ENCODE measurements at regions not wholly inside any gene's neighbourhood (a gene's known extent, or its start where the extent isn't known, plus 50 kb on each side); places are given as distances from the start of the nearest gene placed in this dataset.

DNA sequence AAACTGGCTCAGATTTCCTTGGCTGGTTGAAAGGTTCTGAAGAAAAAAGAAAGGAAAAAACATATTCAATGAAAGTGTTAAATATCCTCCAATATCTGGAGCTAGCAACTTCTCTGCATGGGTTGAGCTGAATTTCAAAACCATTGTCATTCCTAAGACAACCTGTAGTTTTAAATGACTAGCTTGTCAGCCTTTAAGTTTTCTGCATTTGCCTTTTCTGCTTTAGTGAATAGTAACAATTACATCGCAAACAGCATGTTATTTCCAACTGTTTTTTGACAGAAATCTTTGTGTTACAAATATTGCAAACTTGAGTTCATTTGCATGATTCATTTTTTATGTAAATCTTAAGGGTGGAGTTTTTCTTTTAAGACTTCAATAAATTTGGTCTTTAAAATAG, 852.3 kb upstream of the CELF2 start:
- TF ChIP-seq EP300 (IDR thresholded peaks at IDR 0.05) (no peak), POLR2A (IDR thresholded peaks at IDR 0.05) (no peak)
- TF ChIP-seq, protein P1, sequence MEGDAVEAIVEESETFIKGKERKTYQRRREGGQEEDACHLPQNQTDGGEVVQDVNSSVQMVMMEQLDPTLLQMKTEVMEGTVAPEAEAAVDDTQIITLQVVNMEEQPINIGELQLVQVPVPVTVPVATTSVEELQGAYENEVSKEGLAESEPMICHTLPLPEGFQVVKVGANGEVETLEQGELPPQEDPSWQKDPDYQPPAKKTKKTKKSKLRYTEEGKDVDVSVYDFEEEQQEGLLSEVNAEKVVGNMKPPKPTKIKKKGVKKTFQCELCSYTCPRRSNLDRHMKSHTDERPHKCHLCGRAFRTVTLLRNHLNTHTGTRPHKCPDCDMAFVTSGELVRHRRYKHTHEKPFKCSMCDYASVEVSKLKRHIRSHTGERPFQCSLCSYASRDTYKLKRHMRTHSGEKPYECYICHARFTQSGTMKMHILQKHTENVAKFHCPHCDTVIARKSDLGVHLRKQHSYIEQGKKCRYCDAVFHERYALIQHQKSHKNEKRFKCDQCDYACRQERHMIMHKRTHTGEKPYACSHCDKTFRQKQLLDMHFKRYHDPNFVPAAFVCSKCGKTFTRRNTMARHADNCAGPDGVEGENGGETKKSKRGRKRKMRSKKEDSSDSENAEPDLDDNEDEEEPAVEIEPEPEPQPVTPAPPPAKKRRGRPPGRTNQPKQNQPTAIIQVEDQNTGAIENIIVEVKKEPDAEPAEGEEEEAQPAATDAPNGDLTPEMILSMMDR (IDR thresholded peaks at IDR 0.05) = no peak
- intact Hi-C loops (cut with DNase I) = no loop called here
- 62 to 82% (median 77%) methylated on average over 1 of the region's 1 CpG for whole genome bisulfite sequencing, 3 donors
- no peaks in the 10 kb centered on the region for H3K4me1 ChIP-seq (ENCODE audit: insufficient read depth)
- no peaks in the 10 kb centered on the region for H3K27me3 ChIP-seq
- DNase-seq = no peak
- H3K27ac ChIP-seq = no peak overlapping the region
- no peaks in the 10 kb centered on the region for H3K9me3 ChIP-seq
- no peaks in the 10 kb centered on the region for H3K36me3 ChIP-seq
- H3K4me3 ChIP-seq = no peak overlapping the region

DNA sequence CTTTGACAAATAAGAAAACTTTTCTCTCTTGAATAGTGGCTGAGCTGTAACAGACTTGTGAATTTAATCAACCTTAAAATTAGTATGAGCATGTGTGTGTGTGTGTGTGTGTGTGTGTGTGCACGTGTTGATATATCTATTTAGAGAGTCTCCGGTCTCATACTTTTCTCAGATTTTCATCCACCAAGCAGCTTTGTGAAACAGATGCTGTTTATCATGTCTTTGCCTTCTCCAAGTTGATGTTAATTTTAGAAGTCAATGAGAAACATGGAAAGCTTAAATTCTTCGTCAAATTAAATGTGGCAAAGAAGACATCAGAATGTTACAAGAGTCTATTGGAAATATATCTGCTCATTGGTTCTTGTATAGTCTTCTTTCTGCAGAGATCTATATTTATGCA, 839.2 kb upstream of the CELF2 start:
- Histone ChIP-seq H3K27ac (no peak overlapping the region), H3K36me3 (no peaks in the 10 kb centered on the region), H3K27me3 (no peaks in the 10 kb centered on the region), H3K4me3 (no peak overlapping the region), H3K9me3 (no peaks in the 10 kb centered on the region), H3K4me1 (ENCODE audit: insufficient read depth) (no peaks in the 10 kb centered on the region)
- no peak for DNase-seq
- TF ChIP-seq, protein P1 (IDR thresholded peaks at IDR 0.05) = no peak
- TF ChIP-seq POLR2A (IDR thresholded peaks at IDR 0.05) = no peak
- TF ChIP-seq EP300 (IDR thresholded peaks at IDR 0.05) = no peak
- 74 to 78% (median 75%) methylated on average over 3 of the region's 3 CpGs for WGBS, 3 donors
- intact Hi-C loops (cut with DNase I) = no loop called here

DNA sequence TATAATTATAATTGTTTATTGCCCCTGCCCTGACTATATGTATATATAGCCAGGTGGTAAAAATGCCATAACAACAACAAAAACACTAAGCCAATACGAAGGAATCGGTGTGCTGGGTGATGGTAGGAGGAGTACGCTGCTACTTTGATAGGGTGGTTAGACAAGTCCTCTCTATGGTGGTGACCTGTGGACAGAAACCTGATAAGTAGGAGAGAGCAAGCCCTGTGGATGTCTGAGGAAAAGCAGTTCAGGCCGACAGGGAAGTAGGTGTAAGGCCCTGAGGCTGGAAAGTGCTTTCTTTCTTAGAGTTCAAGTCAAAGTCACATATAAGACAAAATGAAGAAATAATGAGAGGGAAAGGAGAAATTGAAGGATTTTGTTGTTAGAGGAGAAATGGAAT, 823.8 kb upstream of the CELF2 start:
- intact Hi-C loops (cut with DNase I) = no loop called here
- Histone ChIP-seq H3K27ac (no peak overlapping the region), H3K36me3 (no peaks in the 10 kb centered on the region), H3K9me3 (no peaks in the 10 kb centered on the region), H3K4me1 (ENCODE audit: insufficient read depth) (no peaks in the 10 kb centered on the region), H3K4me3 (no peak overlapping the region), H3K27me3 (no peaks in the 10 kb centered on the region)
- TF ChIP-seq, protein P1 (IDR thresholded peaks at IDR 0.05) = no peak
- TF ChIP-seq EP300 (IDR thresholded peaks at IDR 0.05) = no peak
- TF ChIP-seq POLR2A (IDR thresholded peaks at IDR 0.05) = no peak
- 89 to 91% (median 91%) methylated on average over 4 of the region's 4 CpGs for WGBS, 3 donors
- no peak for DNase-seq

DNA sequence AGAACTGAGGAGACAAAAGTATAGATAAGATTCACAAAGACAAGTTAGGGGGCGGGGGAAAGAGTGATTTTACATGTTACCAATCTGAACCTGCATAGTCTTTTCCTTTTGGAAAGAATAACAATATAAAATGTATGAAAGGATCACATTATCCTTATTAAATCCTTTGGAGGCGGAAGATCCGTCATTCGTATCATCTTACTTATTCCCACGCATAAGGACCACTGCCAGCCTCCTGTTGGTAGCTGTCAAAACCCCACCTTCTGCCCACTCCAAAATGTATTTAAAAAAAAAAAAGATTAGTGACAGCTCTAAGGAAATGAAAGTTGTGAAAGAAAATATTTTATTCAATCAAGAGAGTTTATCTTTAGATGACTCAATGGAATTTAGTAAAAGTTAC, 821.0 kb upstream of the CELF2 start:
- no peak overlapping the region for H3K27ac ChIP-seq
- no peak for DNase-seq
- WGBS, 3 donors = 91 to 94% (median 94%) methylated on average over 5 of the region's 5 CpGs
- TF ChIP-seq POLR2A (IDR thresholded peaks at IDR 0.05) (no peak), EP300 (IDR thresholded peaks at IDR 0.05) (no peak)
- TF ChIP-seq, protein P1 (IDR thresholded peaks at IDR 0.05) = no peak
- no peaks in the 10 kb centered on the region for H3K4me1 ChIP-seq (ENCODE audit: insufficient read depth)
- no peak overlapping the region for H3K4me3 ChIP-seq
- no peaks in the 10 kb centered on the region for H3K9me3 ChIP-seq
- intact Hi-C loops (cut with DNase I) = no loop called here
- H3K27me3 ChIP-seq = no peaks in the 10 kb centered on the region
- no peaks in the 10 kb centered on the region for H3K36me3 ChIP-seq

DNA sequence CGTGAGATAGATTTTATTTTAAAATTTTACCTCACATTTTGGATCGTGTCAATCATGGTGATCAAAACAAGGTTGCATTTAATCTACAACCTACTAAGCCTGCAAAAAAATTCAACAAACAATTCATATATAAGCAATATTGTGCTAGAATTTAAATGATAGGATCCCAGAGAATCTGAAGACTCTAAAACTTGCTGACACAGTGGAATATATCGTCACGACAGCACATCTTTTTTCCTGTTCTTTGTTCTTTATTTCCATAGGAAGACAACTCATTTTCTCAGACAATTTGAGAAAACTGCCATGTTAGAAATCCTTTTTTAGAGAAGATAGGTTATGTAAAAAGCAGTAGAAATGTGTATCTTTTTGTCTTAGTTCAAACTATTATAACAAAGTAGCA, 820.2 kb upstream of the CELF2 start:
- 81 to 93% (median 92%) methylated on average over 4 of the region's 4 CpGs for WGBS, 3 donors

More for the DNA sequence above, 820.2 kb upstream of the CELF2 start:
- TF ChIP-seq EP300 (IDR thresholded peaks at IDR 0.05) = no peak
- TF ChIP-seq, protein P1 (IDR thresholded peaks at IDR 0.05) = no peak
- no peak for TF ChIP-seq POLR2A (IDR thresholded peaks at IDR 0.05)
- Histone ChIP-seq H3K4me3 (no peak overlapping the region), H3K27me3 (no peaks in the 10 kb centered on the region), H3K9me3 (no peaks in the 10 kb centered on the region), H3K27ac (no peak overlapping the region), H3K36me3 (no peaks in the 10 kb centered on the region), H3K4me1 (ENCODE audit: insufficient read depth) (no peaks in the 10 kb centered on the region)
- DNase-seq = no peak
- intact Hi-C loops (cut with DNase I) = no loop called here
